Panc1 (cell line): ENCODE measurements at regions not wholly inside any gene's neighbourhood (a gene's known extent, or its start where the extent isn't known, plus 50 kb on each side); places are given as distances from the start of the nearest gene placed in this dataset.

Source experiments
- CTCF ChIP-seq: fragments of 450-650 bp; IDR thresholded peaks from 2 replicates; pipeline ENCODE4 v1.5.1; 2017; ENCODE audit warnings: mild to moderate bottlenecking
- POLR2AphosphoS5 ChIP-seq: IDR thresholded peaks from 2 replicates; pipeline ENCODE4 v1.6.1; 2012; ENCODE audit warnings: mild to moderate bottlenecking, low read depth, low read length, moderate library complexity
- SIN3A ChIP-seq: IDR thresholded peaks from 2 replicates; pipeline ENCODE4 v1.6.1; 2012; ENCODE audit warnings: low read depth, mild to moderate bottlenecking, low read length, moderate library complexity, borderline replicate concordance; ENCODE audit not compliant: insufficient read depth
- TCF7L2 ChIP-seq: IDR thresholded peaks from 2 replicates; pipeline ENCODE4 v1.6.1; 2011; ENCODE audit warnings: mild to moderate bottlenecking, low read depth, low read length, inconsistent platforms
- TF ChIP-seq, protein P1 (sequence below), 2 experiments: IDR thresholded peaks; 2 replicates each; pipeline ENCODE4 v1.6.1; 2011 to 2012; ENCODE audit warnings: low read depth in 2 of 2, control low read depth in 1 of 2, low read length in 1 of 2, mild to moderate bottlenecking in 1 of 2, moderate library complexity in 1 of 2; ENCODE audit not compliant: insufficient read depth in 1 of 2

DNA sequence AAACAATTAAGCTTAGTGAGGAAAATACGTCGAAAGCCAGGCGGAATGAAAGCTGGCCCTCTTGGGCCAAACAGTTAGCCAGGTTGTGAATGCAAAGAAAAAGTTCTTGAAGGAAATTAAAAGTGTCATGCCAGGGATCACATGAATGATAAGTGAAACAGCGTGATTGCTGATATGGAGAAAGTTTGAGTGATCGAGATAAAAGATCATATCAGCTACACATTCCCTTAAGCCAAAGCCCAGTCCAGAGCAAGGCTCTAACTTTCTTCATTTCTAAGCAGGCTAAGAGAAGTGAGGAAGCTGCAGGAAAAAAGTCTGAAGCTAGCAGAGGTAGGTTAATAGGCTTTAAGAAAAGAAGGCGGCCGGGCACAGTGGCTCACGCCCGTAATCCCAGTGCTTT lies 254.0 kb downstream of the EFNB2 start:
- TF ChIP-seq SIN3A, result no peak
- no peak for TF ChIP-seq CTCF
- TF ChIP-seq TCF7L2, result no peak
- TF ChIP-seq POLR2AphosphoS5, result no peak
- TF ChIP-seq, protein P1, sequence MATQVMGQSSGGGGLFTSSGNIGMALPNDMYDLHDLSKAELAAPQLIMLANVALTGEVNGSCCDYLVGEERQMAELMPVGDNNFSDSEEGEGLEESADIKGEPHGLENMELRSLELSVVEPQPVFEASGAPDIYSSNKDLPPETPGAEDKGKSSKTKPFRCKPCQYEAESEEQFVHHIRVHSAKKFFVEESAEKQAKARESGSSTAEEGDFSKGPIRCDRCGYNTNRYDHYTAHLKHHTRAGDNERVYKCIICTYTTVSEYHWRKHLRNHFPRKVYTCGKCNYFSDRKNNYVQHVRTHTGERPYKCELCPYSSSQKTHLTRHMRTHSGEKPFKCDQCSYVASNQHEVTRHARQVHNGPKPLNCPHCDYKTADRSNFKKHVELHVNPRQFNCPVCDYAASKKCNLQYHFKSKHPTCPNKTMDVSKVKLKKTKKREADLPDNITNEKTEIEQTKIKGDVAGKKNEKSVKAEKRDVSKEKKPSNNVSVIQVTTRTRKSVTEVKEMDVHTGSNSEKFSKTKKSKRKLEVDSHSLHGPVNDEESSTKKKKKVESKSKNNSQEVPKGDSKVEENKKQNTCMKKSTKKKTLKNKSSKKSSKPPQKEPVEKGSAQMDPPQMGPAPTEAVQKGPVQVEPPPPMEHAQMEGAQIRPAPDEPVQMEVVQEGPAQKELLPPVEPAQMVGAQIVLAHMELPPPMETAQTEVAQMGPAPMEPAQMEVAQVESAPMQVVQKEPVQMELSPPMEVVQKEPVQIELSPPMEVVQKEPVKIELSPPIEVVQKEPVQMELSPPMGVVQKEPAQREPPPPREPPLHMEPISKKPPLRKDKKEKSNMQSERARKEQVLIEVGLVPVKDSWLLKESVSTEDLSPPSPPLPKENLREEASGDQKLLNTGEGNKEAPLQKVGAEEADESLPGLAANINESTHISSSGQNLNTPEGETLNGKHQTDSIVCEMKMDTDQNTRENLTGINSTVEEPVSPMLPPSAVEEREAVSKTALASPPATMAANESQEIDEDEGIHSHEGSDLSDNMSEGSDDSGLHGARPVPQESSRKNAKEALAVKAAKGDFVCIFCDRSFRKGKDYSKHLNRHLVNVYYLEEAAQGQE (IDR thresholded peaks at IDR 0.05; ENCODE audit: insufficient read depth in 1 of 2, low read depth in 2 of 2, low read length in 1 of 2), result no peak
